ENCODE measurements at regions not wholly inside any gene's neighbourhood (a gene's known extent, or its start where the extent isn't known, plus 50 kb on each side); places are given as distances from the start of the nearest gene placed in this dataset.

DNA sequence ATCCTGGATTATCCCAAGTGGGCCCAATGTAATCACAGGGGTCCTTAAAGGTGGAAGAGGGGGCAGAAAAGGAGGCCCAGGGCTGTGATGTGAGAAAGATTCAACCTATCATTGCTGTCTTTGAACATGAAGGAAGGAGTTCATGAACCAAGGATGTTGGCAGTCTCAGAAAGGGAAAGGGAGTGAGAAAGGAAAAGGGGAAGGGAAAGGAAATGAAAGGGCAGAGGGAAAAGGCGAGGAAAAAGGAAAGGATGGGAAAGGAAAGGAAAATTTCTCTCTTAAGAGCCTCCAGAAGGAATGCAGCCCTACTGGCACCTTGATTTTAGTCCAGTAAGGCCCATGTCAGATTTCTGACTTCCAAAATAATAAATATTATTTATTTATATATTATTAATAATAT lies 687.8 kb downstream of the COL12A1 start:
- ChIA-PET CTCF (ENCODE audit: low intra/inter-chr PET ratio) (no interaction called here), POLR2A (no interaction called here)
- Histone ChIP-seq H3K9me3 (replicated peaks; ENCODE audit: control insufficient read depth, insufficient read depth, low read depth, low read length) (no peaks in the 10 kb centered on the region), H2AFZ (ENCODE audit: low read depth, low read length) (no peak overlapping the region), H3K36me3 (ENCODE audit: control insufficient read depth, insufficient read depth, low read length) (no peaks in the 10 kb centered on the region), H3K9me1 (ENCODE audit: control insufficient read depth, insufficient read depth, low read length) (no peaks in the 10 kb centered on the region), H4K20me1 (replicated peaks; ENCODE audit: control insufficient read depth, insufficient read depth, low read length) (no peaks in the 10 kb centered on the region), H3K9ac (ENCODE audit: insufficient read depth in 1 of 2, low read depth in 2 of 2, low read length in 2 of 2) (no peak overlapping the region), H3K27me3 (ENCODE audit: control insufficient read depth in 2 of 2, insufficient read depth in 2 of 2, low read length in 2 of 2) (no peaks in the 10 kb centered on the region), H3K79me2 (ENCODE audit: control insufficient read depth, insufficient read depth, low read length) (no peaks in the 10 kb centered on the region), H3K27ac (ENCODE audit: extremely low read depth, low read depth, low read length) (no peak overlapping the region), H3K4me3 (no peak overlapping the region), H3K4me2 (ENCODE audit: insufficient read depth, low read length) (no peak overlapping the region), H3K4me1 (replicated peaks in 1 of 2; ENCODE audit: control insufficient read depth in 2 of 2, insufficient read depth in 2 of 2, low read length in 2 of 2) (no peaks in the 10 kb centered on the region)
- intact Hi-C loops (cut with micrococcal nuclease) (no loop called here), in situ Hi-C loops (cut with MboI) (no loop called here)
- no peak for FAIRE-seq
- no peak for DNase-seq (ENCODE audit: extremely low read depth in 1 of 4, low spot score in 3 of 4)
- no TSS peak for BruUV-seq (replicated peaks)
- ATAC-seq, result no peak
- no CpG with 5 or more reads among the region's 1 CpG for WGBS (ENCODE audit: insufficient coverage, low coverage, missing lambda C conversion rate)
- TF ChIP-seq ZNF695 (CRISPR knock-in tag; IDR thresholded peaks at IDR 0.05) (no peak), PYGO2 (tag; IDR thresholded peaks at IDR 0.05) (no peak), SMARCC2 (IDR thresholded peaks at IDR 0.05; ENCODE audit: low read depth) (no peak), MAFG (tag; conservative IDR thresholded peaks at IDR 0.05) (no peak), PHTF2 (CRISPR knock-in tag; IDR thresholded peaks at IDR 0.05) (no peak), RBM15 (IDR thresholded peaks at IDR 0.05; ENCODE audit: insufficient read depth, low read length) (no peak), ZNF184 (CRISPR knock-in tag; IDR thresholded peaks at IDR 0.05) (no peak)
- TF ChIP-seq, protein P1, sequence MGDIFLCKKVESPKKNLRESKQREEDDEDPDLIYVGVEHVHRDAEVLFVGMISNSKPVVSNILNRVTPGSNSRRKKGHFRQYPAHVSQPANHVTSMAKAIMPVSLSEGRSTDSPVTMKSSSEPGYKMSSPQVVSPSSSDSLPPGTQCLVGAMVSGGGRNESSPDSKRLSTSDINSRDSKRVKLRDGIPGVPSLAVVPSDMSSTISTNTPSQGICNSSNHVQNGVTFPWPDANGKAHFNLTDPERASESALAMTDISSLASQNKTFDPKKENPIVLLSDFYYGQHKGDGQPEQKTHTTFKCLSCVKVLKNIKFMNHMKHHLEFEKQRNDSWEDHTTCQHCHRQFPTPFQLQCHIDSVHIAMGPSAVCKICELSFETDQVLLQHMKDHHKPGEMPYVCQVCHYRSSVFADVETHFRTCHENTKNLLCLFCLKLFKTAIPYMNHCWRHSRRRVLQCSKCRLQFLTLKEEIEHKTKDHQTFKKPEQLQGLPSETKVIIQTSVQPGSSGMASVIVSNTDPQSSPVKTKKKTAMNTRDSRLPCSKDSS (IDR thresholded peaks at IDR 0.05; ENCODE audit: low read depth, partially characterized antibody), result no peak
- TF ChIP-seq, protein P2, sequence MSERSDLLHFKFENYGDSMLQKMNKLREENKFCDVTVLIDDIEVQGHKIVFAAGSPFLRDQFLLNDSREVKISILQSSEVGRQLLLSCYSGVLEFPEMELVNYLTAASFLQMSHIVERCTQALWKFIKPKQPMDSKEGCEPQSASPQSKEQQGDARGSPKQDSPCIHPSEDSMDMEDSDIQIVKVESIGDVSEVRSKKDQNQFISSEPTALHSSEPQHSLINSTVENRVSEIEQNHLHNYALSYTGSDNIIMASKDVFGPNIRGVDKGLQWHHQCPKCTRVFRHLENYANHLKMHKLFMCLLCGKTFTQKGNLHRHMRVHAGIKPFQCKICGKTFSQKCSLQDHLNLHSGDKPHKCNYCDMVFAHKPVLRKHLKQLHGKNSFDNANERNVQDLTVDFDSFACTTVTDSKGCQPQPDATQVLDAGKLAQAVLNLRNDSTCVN (CRISPR knock-in tag; IDR thresholded peaks at IDR 0.05), result no peak
- TF ChIP-seq, protein P3, sequence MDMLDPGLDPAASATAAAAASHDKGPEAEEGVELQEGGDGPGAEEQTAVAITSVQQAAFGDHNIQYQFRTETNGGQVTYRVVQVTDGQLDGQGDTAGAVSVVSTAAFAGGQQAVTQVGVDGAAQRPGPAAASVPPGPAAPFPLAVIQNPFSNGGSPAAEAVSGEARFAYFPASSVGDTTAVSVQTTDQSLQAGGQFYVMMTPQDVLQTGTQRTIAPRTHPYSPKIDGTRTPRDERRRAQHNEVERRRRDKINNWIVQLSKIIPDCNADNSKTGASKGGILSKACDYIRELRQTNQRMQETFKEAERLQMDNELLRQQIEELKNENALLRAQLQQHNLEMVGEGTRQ (CRISPR knock-in tag; IDR thresholded peaks at IDR 0.05), result no peak
- TF ChIP-seq, protein P4, sequence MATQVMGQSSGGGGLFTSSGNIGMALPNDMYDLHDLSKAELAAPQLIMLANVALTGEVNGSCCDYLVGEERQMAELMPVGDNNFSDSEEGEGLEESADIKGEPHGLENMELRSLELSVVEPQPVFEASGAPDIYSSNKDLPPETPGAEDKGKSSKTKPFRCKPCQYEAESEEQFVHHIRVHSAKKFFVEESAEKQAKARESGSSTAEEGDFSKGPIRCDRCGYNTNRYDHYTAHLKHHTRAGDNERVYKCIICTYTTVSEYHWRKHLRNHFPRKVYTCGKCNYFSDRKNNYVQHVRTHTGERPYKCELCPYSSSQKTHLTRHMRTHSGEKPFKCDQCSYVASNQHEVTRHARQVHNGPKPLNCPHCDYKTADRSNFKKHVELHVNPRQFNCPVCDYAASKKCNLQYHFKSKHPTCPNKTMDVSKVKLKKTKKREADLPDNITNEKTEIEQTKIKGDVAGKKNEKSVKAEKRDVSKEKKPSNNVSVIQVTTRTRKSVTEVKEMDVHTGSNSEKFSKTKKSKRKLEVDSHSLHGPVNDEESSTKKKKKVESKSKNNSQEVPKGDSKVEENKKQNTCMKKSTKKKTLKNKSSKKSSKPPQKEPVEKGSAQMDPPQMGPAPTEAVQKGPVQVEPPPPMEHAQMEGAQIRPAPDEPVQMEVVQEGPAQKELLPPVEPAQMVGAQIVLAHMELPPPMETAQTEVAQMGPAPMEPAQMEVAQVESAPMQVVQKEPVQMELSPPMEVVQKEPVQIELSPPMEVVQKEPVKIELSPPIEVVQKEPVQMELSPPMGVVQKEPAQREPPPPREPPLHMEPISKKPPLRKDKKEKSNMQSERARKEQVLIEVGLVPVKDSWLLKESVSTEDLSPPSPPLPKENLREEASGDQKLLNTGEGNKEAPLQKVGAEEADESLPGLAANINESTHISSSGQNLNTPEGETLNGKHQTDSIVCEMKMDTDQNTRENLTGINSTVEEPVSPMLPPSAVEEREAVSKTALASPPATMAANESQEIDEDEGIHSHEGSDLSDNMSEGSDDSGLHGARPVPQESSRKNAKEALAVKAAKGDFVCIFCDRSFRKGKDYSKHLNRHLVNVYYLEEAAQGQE (IDR thresholded peaks at IDR 0.05; ENCODE audit: borderline replicate concordance), result no peak
- TF ChIP-seq, protein P4 (CRISPR knock-in tag; IDR thresholded peaks at IDR 0.05; ENCODE audit: low read depth), result no peak

Measured in K562 (cell line).